ENCODE measurements at regions not wholly inside any gene's neighbourhood (a gene's known extent, or its start where the extent isn't known, plus 50 kb on each side); places are given as distances from the start of the nearest gene placed in this dataset.

- DNase-seq (ENCODE audit: low spot score in 2 of 2) (no peak), ATAC-seq (ENCODE audit: low read depth) (no peak)
- Mint-ChIP-seq H3K36me3 (no peaks in the 10 kb centered on the region), H3K9me3 (peaks cover 6% of the 10 kb centered on the region), H3K27me3 (no peaks in the 10 kb centered on the region), H3K4me3 (no peak overlapping the region), H3K27ac (no peak overlapping the region), H3K4me1 (no peaks in the 10 kb centered on the region)
Measured at GRCh38 chr1:163730411-163730821, 408.7 kb downstream of the NUF2 start.

- Mint-ChIP-seq H3K36me3 (no peaks in the 10 kb centered on the region), H3K4me1 (no peaks in the 10 kb centered on the region), H3K4me3 (no peak overlapping the region), H3K9me3 (peaks cover 6% of the 10 kb centered on the region), H3K27ac (no peak overlapping the region), H3K27me3 (no peaks in the 10 kb centered on the region)
- DNase-seq (ENCODE audit: low spot score in 2 of 2) (no peak), ATAC-seq (ENCODE audit: low read depth) (no peak)
Measured at GRCh38 chr1:163737261-163737660, 415.5 kb downstream of the NUF2 start.

GRCh38 chr1:163744301-163744887 lies 422.6 kb downstream of the NUF2 start:
- H3K27me3 Mint-ChIP-seq, result no peaks in the 10 kb centered on the region
- H3K27ac Mint-ChIP-seq, result no peak overlapping the region
- ATAC-seq (ENCODE audit: low read depth), result no peak
- DNase-seq (ENCODE audit: low spot score in 2 of 2), result no peak
- peaks cover 17% of the 10 kb centered on the region for H3K9me3 Mint-ChIP-seq
- no peak overlapping the region for H3K4me3 Mint-ChIP-seq
- no peaks in the 10 kb centered on the region for H3K36me3 Mint-ChIP-seq
- no peaks in the 10 kb centered on the region for H3K4me1 Mint-ChIP-seq

GRCh38 chr1:163745204-163745603 lies 423.4 kb downstream of the NUF2 start:
- Mint-ChIP-seq H3K27me3 (no peaks in the 10 kb centered on the region), H3K27ac (no peak overlapping the region), H3K4me1 (no peaks in the 10 kb centered on the region), H3K36me3 (no peaks in the 10 kb centered on the region), H3K9me3 (peaks cover 18% of the 10 kb centered on the region), H3K4me3 (no peak overlapping the region)
- DNase-seq (ENCODE audit: low spot score in 2 of 2) (no peak), ATAC-seq (ENCODE audit: low read depth) (no peak)

GRCh38 chr1:163747261-163747660 lies 425.5 kb downstream of the NUF2 start:
- Mint-ChIP-seq H3K27ac (no peak overlapping the region), H3K27me3 (no peaks in the 10 kb centered on the region), H3K9me3 (peaks cover 12% of the 10 kb centered on the region), H3K4me3 (no peak overlapping the region), H3K4me1 (no peaks in the 10 kb centered on the region), H3K36me3 (no peaks in the 10 kb centered on the region)
- DNase-seq (ENCODE audit: low spot score in 2 of 2) (no peak), ATAC-seq (ENCODE audit: low read depth) (no peak)

GRCh38 chr1:163747855-163748254 lies 426.1 kb downstream of the NUF2 start:
- Mint-ChIP-seq H3K4me3 (no peak overlapping the region), H3K27me3 (no peaks in the 10 kb centered on the region), H3K27ac (no peak overlapping the region), H3K36me3 (no peaks in the 10 kb centered on the region), H3K4me1 (no peaks in the 10 kb centered on the region), H3K9me3 (peaks cover 11% of the 10 kb centered on the region)
- DNase-seq (ENCODE audit: low spot score in 2 of 2) (no peak), ATAC-seq (ENCODE audit: low read depth) (no peak)

- Mint-ChIP-seq H3K9me3 (peaks cover 15% of the 10 kb centered on the region), H3K36me3 (no peaks in the 10 kb centered on the region), H3K4me1 (no peaks in the 10 kb centered on the region), H3K4me3 (no peak overlapping the region), H3K27ac (no peak overlapping the region), H3K27me3 (peaks cover 1% of the 10 kb centered on the region)
- DNase-seq (ENCODE audit: low spot score in 2 of 2), result no peak
- ATAC-seq (ENCODE audit: low read depth), result no peak
Measured at GRCh38 chr1:163758977-163759670, 437.4 kb downstream of the NUF2 start.

- DNase-seq (ENCODE audit: low spot score in 2 of 2), result no peak
- H3K4me1 Mint-ChIP-seq, result no peaks in the 10 kb centered on the region
- H3K27me3 Mint-ChIP-seq, result peaks cover 1% of the 10 kb centered on the region
- H3K36me3 Mint-ChIP-seq, result no peaks in the 10 kb centered on the region
- ATAC-seq (ENCODE audit: low read depth), result no peak
- no peak overlapping the region for H3K27ac Mint-ChIP-seq
- no peak overlapping the region for H3K4me3 Mint-ChIP-seq
- peaks cover 17% of the 10 kb centered on the region for H3K9me3 Mint-ChIP-seq
Measured at GRCh38 chr1:163761898-163762297, 440.1 kb downstream of the NUF2 start.

- Mint-ChIP-seq H3K4me1 (no peaks in the 10 kb centered on the region), H3K27me3 (no peaks in the 10 kb centered on the region), H3K27ac (no peak overlapping the region), H3K9me3 (peaks cover 8% of the 10 kb centered on the region), H3K4me3 (no peak overlapping the region), H3K36me3 (no peaks in the 10 kb centered on the region)
- no peak for DNase-seq (ENCODE audit: low spot score in 2 of 2)
- no peak for ATAC-seq (ENCODE audit: low read depth)
Measured at GRCh38 chr1:163766257-163766918, 444.6 kb downstream of the NUF2 start.

- no peaks in the 10 kb centered on the region for H3K27me3 Mint-ChIP-seq
- no peaks in the 10 kb centered on the region for H3K4me1 Mint-ChIP-seq
- H3K36me3 Mint-ChIP-seq, result no peaks in the 10 kb centered on the region
- H3K27ac Mint-ChIP-seq, result no peak overlapping the region
- DNase-seq (ENCODE audit: low spot score in 2 of 2) (no peak), ATAC-seq (ENCODE audit: low read depth) (no peak)
- peaks cover 6% of the 10 kb centered on the region for H3K9me3 Mint-ChIP-seq
- H3K4me3 Mint-ChIP-seq, result no peak overlapping the region
Measured at GRCh38 chr1:163768576-163768975, 446.8 kb downstream of the NUF2 start.

GRCh38 chr1:163770265-163770664 lies 448.5 kb downstream of the NUF2 start:
- Mint-ChIP-seq H3K36me3 (no peaks in the 10 kb centered on the region), H3K27me3 (no peaks in the 10 kb centered on the region), H3K4me1 (no peaks in the 10 kb centered on the region), H3K9me3 (peaks cover 3% of the 10 kb centered on the region), H3K27ac (no peak overlapping the region), H3K4me3 (no peak overlapping the region)
- DNase-seq (ENCODE audit: low spot score in 2 of 2) (no peak), ATAC-seq (ENCODE audit: low read depth) (no peak)

- ATAC-seq (ENCODE audit: low read depth), result no peak
- H3K36me3 Mint-ChIP-seq, result no peaks in the 10 kb centered on the region
- no peaks in the 10 kb centered on the region for H3K9me3 Mint-ChIP-seq
- DNase-seq (ENCODE audit: low spot score in 2 of 2), result no peak
- no peaks in the 10 kb centered on the region for H3K27me3 Mint-ChIP-seq
- H3K4me1 Mint-ChIP-seq, result no peaks in the 10 kb centered on the region
- no peak overlapping the region for H3K27ac Mint-ChIP-seq
- no peak overlapping the region for H3K4me3 Mint-ChIP-seq
Measured at GRCh38 chr1:163771637-163772036, 449.9 kb downstream of the NUF2 start.

- no peak for ATAC-seq (ENCODE audit: low read depth)
- H3K27ac Mint-ChIP-seq, result no peak overlapping the region
- DNase-seq (ENCODE audit: low spot score in 2 of 2), result no peak
- no peaks in the 10 kb centered on the region for H3K36me3 Mint-ChIP-seq
- H3K4me1 Mint-ChIP-seq, result no peaks in the 10 kb centered on the region
- no peaks in the 10 kb centered on the region for H3K27me3 Mint-ChIP-seq
- H3K4me3 Mint-ChIP-seq, result no peak overlapping the region
- no peaks in the 10 kb centered on the region for H3K9me3 Mint-ChIP-seq
Measured at GRCh38 chr1:163772246-163772645, 450.5 kb downstream of the NUF2 start.

- DNase-seq (ENCODE audit: low spot score in 2 of 2), result no peak
- H3K9me3 Mint-ChIP-seq, result peaks cover 3% of the 10 kb centered on the region
- ATAC-seq (ENCODE audit: low read depth), result no peak
- no peaks in the 10 kb centered on the region for H3K27me3 Mint-ChIP-seq
- H3K4me1 Mint-ChIP-seq, result no peaks in the 10 kb centered on the region
- no peak overlapping the region for H3K27ac Mint-ChIP-seq
- no peaks in the 10 kb centered on the region for H3K36me3 Mint-ChIP-seq
- H3K4me3 Mint-ChIP-seq, result no peak overlapping the region
Measured at GRCh38 chr1:163773396-163773795, 451.6 kb downstream of the NUF2 start.
